ENCODE measurements at regions not wholly inside any gene's neighbourhood (a gene's known extent, or its start where the extent isn't known, plus 50 kb on each side); places are given as distances from the start of the nearest gene placed in this dataset.

- Histone ChIP-seq H3K27ac (no peak overlapping the region), H3K9me3 (no peaks in the 10 kb centered on the region), H3K4me3 (replicated peaks in 1 of 3) (no peak overlapping the region), H3K36me3 (no peaks in the 10 kb centered on the region), H3K4me1 (peaks cover 0 to 20% of the 10 kb centered on the region in 2 donors), H3K27me3 (no peaks in the 10 kb centered on the region)
- intact Hi-C loops (cut with DNase I) = no loop called here
- WGBS, 2 donors = 82 to 88% methylated on average over 36 of the region's 36 CpGs
- DNase-seq = no peak
- TF ChIP-seq POLR2A (IDR thresholded peaks at IDR 0.05) (no peak), CTCF (IDR thresholded peaks at IDR 0.05) (no peak)
These were observed 318.3 kb upstream of the MYT1L start for GRCh38 chr2:2649109-2650072.

GRCh38 chr2:2648094-2648493 lies 317.0 kb upstream of the MYT1L start:
- intact Hi-C loops (cut with DNase I) = no loop called here
- Histone ChIP-seq H3K27me3 (no peaks in the 10 kb centered on the region), H3K27ac (no peak overlapping the region), H3K36me3 (no peaks in the 10 kb centered on the region), H3K4me3 (replicated peaks in 1 of 3) (no peak overlapping the region), H3K4me1 (peaks cover 0 to 12% of the 10 kb centered on the region in 2 donors), H3K9me3 (no peaks in the 10 kb centered on the region)
- TF ChIP-seq POLR2A (IDR thresholded peaks at IDR 0.05) = no peak
- TF ChIP-seq CTCF (IDR thresholded peaks at IDR 0.05) = no peak
- no peak for DNase-seq
- 86 to 94% methylated on average over 8 of the region's 8 CpGs for WGBS, 2 donors

- Histone ChIP-seq H3K27ac (no peak overlapping the region), H3K4me3 (replicated peaks in 1 of 3) (no peak overlapping the region), H3K27me3 (no peaks in the 10 kb centered on the region), H3K36me3 (no peaks in the 10 kb centered on the region), H3K9me3 (no peaks in the 10 kb centered on the region), H3K4me1 (peaks cover 0 to 2% of the 10 kb centered on the region in 2 donors)
- TF ChIP-seq POLR2A (IDR thresholded peaks at IDR 0.05) (no peak), CTCF (IDR thresholded peaks at IDR 0.05) (no peak)
- WGBS, 2 donors = 83 to 89% methylated on average over 9 of the region's 9 CpGs
- DNase-seq = no peak
- intact Hi-C loops (cut with DNase I) = no loop called here
These were observed 316.1 kb upstream of the MYT1L start for GRCh38 chr2:2647141-2647541.

- H3K9me3 ChIP-seq = no peaks in the 10 kb centered on the region
- intact Hi-C loops (cut with DNase I) = no loop called here
- no peak for DNase-seq
- H3K36me3 ChIP-seq = no peaks in the 10 kb centered on the region
- no peaks in the 10 kb centered on the region for H3K27me3 ChIP-seq
- no peak overlapping the region for H3K4me3 ChIP-seq (replicated peaks in 1 of 3)
- no peak overlapping the region for H3K27ac ChIP-seq
- 65 to 72% methylated on average over 8 of the region's 8 CpGs for WGBS, 2 donors
- H3K4me1 ChIP-seq = no peaks in the 10 kb centered on the region
- TF ChIP-seq CTCF (IDR thresholded peaks at IDR 0.05) (no peak), POLR2A (IDR thresholded peaks at IDR 0.05) (no peak)
These were observed 315.5 kb upstream of the MYT1L start for GRCh38 chr2:2646433-2647051.

All from thyroid gland (tissue), 4 donors.